GM13977 (cell line): ENCODE measurements at regions not wholly inside any gene's neighbourhood (a gene's known extent, or its start where the extent isn't known, plus 50 kb on each side); places are given as distances from the start of the nearest gene placed in this dataset.
A peak's percentile ranks its signal among the peaks of the same experiment; 100 is the strongest.

Experiments
- DNase-seq: peaks from one replicate; pipeline ENCODE4 v3.0.0; 2012; ENCODE audit warnings: low spot score
- CTCF ChIP-seq: IDR thresholded peaks from 2 replicates; pipeline ENCODE4 v1.5.1; 2012; ENCODE audit warnings: mild to moderate bottlenecking, control low read depth; ENCODE audit not compliant: insufficient read depth; ENCODE audit errors: extremely low read depth, missing control alignments
- in situ Hi-C: fragments of 300-500 bp; cut with MboI; formaldehyde crosslinking; loops from one replicate; pipeline ENCODE4 v1.12.0; 2022; ENCODE audit warnings: low sequenced_read_pairs, low pct_unique_long_range_greater_than_20kb, mixed read lengths, inconsistent platforms; ENCODE audit not compliant: unreplicated experiment

GRCh38 chr5:108638021-108638420 lies 109.7 kb upstream of the FER start:
- in situ Hi-C loops, result no loop called here
- TF ChIP-seq CTCF, result no peak
- no peak for DNase-seq

- no peak for TF ChIP-seq CTCF
- in situ Hi-C loops, result no loop called here
- DNase-seq, result no peak
Measured at GRCh38 chr5:108637134-108637533, 110.6 kb upstream of the FER start.

GRCh38 chr5:108636135-108636853 lies 111.4 kb upstream of the FER start:
- in situ Hi-C loops, result no loop called here
- DNase-seq, result no peak
- TF ChIP-seq CTCF, result no peak

GRCh38 chr5:108634617-108635288 lies 112.9 kb upstream of the FER start:
- TF ChIP-seq CTCF, result no peak
- in situ Hi-C loops, result no loop called here
- peak; percentile 31 for DNase-seq

GRCh38 chr5:108634010-108634616 lies 113.6 kb upstream of the FER start:
- in situ Hi-C loops, result no loop called here
- DNase-seq, result no peak
- TF ChIP-seq CTCF, result no peak

- no peak for DNase-seq
- no peak for TF ChIP-seq CTCF
- in situ Hi-C loops, result no loop called here
Measured at GRCh38 chr5:108629779-108630528, 117.7 kb upstream of the FER start.
